ENCODE measurements at regions not wholly inside any gene's neighbourhood (a gene's known extent, or its start where the extent isn't known, plus 50 kb on each side); places are given as distances from the start of the nearest gene placed in this dataset.
"Not testable (repeated sequence)": the region's sequence is repeated elsewhere in the genome, so short reads cannot be mapped to it uniquely, and the experiment has no call there.

DNA sequence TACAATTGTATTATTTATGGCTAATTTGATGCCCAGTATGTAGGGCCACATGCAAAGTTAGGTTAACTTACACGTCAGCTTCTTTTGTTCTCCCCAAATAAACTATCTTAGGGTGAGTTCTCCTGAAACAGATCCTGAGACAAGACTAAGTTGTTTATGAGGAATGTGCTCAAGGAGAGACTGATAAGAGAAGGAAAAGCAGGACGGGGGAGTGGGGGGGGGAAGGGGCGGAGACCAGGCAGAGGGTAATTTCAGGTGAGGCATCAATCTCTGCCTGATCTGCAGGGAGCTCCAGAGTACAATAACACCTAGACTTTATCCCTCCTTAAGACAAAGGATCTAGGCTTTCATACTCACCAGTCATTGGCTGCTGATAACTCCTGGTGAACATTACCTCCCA lies 220.6 kb upstream of the BTBD3 start:
- no peak overlapping the region for H3K9ac ChIP-seq (ENCODE audit: low read depth, low read length)
- H3K4me3 ChIP-seq (ENCODE audit: low read depth, low read length) = no peak overlapping the region
- H3K9me3 ChIP-seq (ENCODE audit: control insufficient read depth, insufficient read depth, low read length) = no peaks in the 10 kb centered on the region
- no peaks in the 10 kb centered on the region for H3K36me3 ChIP-seq (ENCODE audit: control insufficient read depth, insufficient read depth, low read length)
- no peaks in the 10 kb centered on the region for H3K27me3 ChIP-seq (ENCODE audit: control insufficient read depth, insufficient read depth, low read length)
- no peaks in the 10 kb centered on the region for H3K4me1 ChIP-seq (ENCODE audit: control insufficient read depth, insufficient read depth, low read length)

DNA sequence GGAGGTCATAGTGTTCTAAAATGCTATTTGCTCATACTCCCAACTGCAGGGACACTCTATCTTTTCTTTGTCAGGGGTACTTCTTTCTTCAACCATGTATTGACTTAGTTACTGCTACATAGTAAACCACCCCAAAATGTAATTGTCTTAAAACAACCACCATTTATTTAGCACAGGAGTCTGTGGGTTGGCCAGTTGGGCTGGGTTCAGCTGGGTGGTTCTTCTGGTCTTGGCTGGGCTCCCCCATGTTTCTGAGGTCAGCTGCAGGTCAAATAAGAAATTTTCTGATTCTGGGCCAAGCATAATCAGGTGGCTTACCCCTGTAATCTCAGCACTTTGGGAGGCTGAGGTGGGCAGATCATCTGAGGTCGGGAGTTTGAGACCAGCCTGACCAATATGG lies 220.0 kb upstream of the BTBD3 start:
- Histone ChIP-seq H3K9me3 (ENCODE audit: control insufficient read depth, insufficient read depth, low read length) (no peaks in the 10 kb centered on the region), H3K27me3 (ENCODE audit: control insufficient read depth, insufficient read depth, low read length) (no peaks in the 10 kb centered on the region)

DNA sequence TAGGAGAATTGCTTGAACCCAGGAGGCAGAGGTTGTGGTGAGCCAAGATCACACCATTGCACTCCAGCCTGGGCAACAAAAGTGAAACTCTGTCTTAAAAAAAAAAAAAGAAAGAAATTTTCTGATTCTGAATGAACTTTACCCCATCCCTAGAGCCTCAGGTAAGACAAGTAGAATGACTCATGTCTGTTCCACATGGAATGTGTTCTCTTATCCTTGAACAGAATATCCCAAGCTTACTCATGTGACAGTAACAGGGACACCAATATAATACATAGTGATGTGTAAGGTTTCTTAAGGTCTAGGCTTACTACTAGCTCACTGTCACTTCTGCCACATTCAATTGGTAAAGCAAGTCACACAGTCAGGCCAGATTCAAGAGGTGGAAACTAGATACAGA lies 219.6 kb upstream of the BTBD3 start:
- H3K9me3 ChIP-seq (ENCODE audit: control insufficient read depth, insufficient read depth, low read length) = no peaks in the 10 kb centered on the region
- no peaks in the 10 kb centered on the region for H3K4me1 ChIP-seq (ENCODE audit: control insufficient read depth, insufficient read depth, low read length)
- H3K36me3 ChIP-seq (ENCODE audit: control insufficient read depth, insufficient read depth, low read length) = no peaks in the 10 kb centered on the region
- H3K9ac ChIP-seq (ENCODE audit: low read depth, low read length) = no peak overlapping the region
- H3K27me3 ChIP-seq (ENCODE audit: control insufficient read depth, insufficient read depth, low read length) = no peaks in the 10 kb centered on the region
- no peak overlapping the region for H3K4me3 ChIP-seq (ENCODE audit: low read depth, low read length)

More for the DNA sequence above, 220.0 kb upstream of the BTBD3 start:
- no peaks in the 10 kb centered on the region for H3K4me1 ChIP-seq (ENCODE audit: control insufficient read depth, insufficient read depth, low read length)
- H3K36me3 ChIP-seq (ENCODE audit: control insufficient read depth, insufficient read depth, low read length) = no peaks in the 10 kb centered on the region
- H3K4me3 ChIP-seq (ENCODE audit: low read depth, low read length) = no peak overlapping the region
- no peak overlapping the region for H3K9ac ChIP-seq (ENCODE audit: low read depth, low read length)

DNA sequence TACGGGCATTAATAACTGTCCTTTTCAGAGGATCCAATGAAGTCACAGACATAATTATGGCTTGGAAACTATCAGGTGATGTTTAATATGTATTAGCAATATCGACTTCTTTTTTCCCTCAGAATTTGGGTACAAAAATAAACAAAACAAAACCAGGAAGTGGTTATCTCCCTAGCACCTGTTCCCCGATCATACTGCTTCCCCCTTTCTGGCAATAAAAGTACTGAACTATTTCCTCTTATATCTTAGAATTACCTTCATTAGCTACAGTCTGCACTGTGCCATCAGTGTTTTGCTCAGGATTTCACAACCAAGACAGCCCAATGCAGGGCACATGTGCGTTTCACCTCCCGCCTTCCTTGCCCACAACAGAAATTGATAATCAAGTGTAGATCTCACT lies 216.9 kb upstream of the BTBD3 start:
- H3K9me3 ChIP-seq (ENCODE audit: control insufficient read depth, insufficient read depth, low read length) = no peaks in the 10 kb centered on the region
- H3K4me1 ChIP-seq (ENCODE audit: control insufficient read depth, insufficient read depth, low read length) = no peaks in the 10 kb centered on the region
- H3K9ac ChIP-seq (ENCODE audit: low read depth, low read length) = no peak overlapping the region
- no peak overlapping the region for H3K4me3 ChIP-seq (ENCODE audit: low read depth, low read length)
- no peaks in the 10 kb centered on the region for H3K36me3 ChIP-seq (ENCODE audit: control insufficient read depth, insufficient read depth, low read length)
- no peaks in the 10 kb centered on the region for H3K27me3 ChIP-seq (ENCODE audit: control insufficient read depth, insufficient read depth, low read length)

DNA sequence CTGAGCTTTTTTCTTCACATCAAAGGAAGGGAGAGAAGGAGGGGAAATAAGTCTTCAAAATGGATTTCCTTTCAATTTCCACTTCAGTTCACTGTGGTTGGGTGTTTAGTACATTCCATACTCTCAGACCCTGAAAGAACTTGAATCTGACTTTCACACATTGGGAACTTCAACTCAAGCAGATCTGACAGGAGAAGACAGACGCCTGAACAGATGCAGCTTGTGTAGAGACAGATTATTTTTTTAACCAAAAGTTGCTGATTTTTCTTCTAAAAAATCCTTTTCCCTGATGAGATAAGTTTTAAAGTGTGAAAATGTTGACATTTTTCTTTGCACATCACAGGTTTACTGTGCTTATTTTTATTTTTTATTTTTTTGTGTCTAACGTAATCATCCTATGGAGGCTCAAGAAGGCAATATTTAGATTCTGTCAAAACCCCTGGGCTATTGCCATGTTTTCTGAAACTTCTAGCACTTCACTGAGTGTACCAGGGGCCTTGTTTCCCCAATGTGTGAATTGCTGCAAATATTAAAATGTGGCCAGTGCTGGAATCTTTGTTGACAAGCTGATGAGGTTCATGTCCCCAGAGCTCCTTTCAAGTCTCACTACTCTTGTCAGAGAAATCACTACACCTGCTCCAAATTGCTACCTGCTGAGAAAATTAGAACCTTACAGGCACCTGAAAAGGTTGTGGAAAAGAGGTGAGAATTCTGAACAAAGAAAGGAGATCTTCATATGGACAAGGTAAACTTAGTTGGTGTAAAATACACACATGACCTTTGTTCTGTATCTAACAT lies 214.8 kb upstream of the BTBD3 start:
- no peak overlapping the region for H3K9ac ChIP-seq (ENCODE audit: low read depth, low read length)
- no peak overlapping the region for H3K4me3 ChIP-seq (ENCODE audit: low read depth, low read length)
- no peaks in the 10 kb centered on the region for H3K36me3 ChIP-seq (ENCODE audit: control insufficient read depth, insufficient read depth, low read length)
- no peaks in the 10 kb centered on the region for H3K4me1 ChIP-seq (ENCODE audit: control insufficient read depth, insufficient read depth, low read length)
- H3K27me3 ChIP-seq (ENCODE audit: control insufficient read depth, insufficient read depth, low read length) = no peaks in the 10 kb centered on the region
- H3K9me3 ChIP-seq (ENCODE audit: control insufficient read depth, insufficient read depth, low read length) = no peaks in the 10 kb centered on the region

DNA sequence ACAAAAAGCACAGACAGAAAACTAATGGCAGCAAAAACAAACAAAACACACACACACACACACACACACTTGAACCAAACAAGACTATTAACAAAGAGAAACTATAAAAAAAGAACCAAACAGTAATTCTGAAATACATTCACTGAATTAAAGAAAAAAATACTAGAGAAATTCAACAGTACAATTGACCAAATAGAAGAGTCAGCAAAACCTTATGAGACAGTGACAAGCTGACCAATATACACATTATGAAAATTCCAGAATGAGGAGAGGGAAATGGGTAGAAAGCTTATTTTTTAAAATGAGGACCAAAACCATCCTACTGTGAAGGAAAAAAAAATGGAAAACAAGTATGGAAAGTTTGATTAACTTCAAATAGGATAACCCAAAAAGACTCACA lies 212.2 kb upstream of the BTBD3 start:
- Histone ChIP-seq H3K9ac (ENCODE audit: low read depth, low read length) (no peak overlapping the region), H3K36me3 (ENCODE audit: control insufficient read depth, insufficient read depth, low read length) (no peaks in the 10 kb centered on the region), H3K9me3 (ENCODE audit: control insufficient read depth, insufficient read depth, low read length) (no peaks in the 10 kb centered on the region), H3K27me3 (ENCODE audit: control insufficient read depth, insufficient read depth, low read length) (no peaks in the 10 kb centered on the region), H3K4me1 (ENCODE audit: control insufficient read depth, insufficient read depth, low read length) (no peaks in the 10 kb centered on the region), H3K4me3 (ENCODE audit: low read depth, low read length) (no peak overlapping the region)

DNA sequence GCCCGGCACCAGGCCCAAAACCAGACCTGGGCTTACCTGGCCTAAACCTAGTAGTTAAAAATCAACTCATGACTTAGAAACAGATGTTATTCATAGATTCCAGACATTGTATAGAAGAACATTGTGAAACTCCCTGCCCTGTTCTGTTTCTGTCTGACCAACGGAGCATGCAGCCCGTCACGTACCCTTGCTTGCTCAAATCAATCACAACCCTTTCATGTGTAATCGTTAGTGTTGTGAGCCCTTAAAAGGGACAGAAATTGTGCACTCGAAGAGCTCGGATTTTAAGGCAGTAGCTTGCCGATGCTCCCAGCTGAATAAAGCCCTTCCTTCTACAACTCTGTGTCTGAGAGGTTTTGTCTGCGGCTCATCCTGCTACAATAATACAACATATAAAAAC lies 209.5 kb upstream of the BTBD3 start:
- H3K9ac ChIP-seq (ENCODE audit: low read depth, low read length); H3K4me1 ChIP-seq (ENCODE audit: control insufficient read depth, insufficient read depth, low read length); H3K9me3 ChIP-seq (ENCODE audit: control insufficient read depth, insufficient read depth, low read length); H3K36me3 ChIP-seq (ENCODE audit: control insufficient read depth, insufficient read depth, low read length); H3K27me3 ChIP-seq (ENCODE audit: control insufficient read depth, insufficient read depth, low read length); H3K4me3 ChIP-seq (ENCODE audit: low read depth, low read length): not testable (repeated sequence)

DNA sequence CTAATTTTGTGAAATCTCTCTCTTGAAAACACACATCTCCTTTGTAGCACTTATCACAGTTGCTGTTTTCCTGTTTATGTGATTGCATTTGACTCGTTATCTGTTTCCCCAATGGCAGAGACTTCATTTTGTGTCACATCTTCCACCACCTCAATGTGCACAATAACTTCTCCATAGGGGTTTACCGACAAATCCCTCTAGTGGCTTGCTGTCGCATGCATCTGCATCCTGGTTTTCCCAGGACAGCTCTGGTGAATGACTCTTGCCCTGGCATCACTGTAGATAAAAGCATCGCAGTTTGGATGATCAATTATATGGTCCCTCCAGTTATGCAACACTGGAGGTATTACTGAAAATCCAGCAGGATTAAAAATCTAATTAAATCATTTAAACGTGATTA lies 206.5 kb upstream of the BTBD3 start:
- Histone ChIP-seq H3K9me3 (ENCODE audit: control insufficient read depth, insufficient read depth, low read length) (no peaks in the 10 kb centered on the region), H3K9ac (ENCODE audit: low read depth, low read length) (no peak overlapping the region), H3K4me3 (ENCODE audit: low read depth, low read length) (no peak overlapping the region), H3K27me3 (ENCODE audit: control insufficient read depth, insufficient read depth, low read length) (no peaks in the 10 kb centered on the region), H3K36me3 (ENCODE audit: control insufficient read depth, insufficient read depth, low read length) (no peaks in the 10 kb centered on the region), H3K4me1 (ENCODE audit: control insufficient read depth, insufficient read depth, low read length) (no peaks in the 10 kb centered on the region)

DNA sequence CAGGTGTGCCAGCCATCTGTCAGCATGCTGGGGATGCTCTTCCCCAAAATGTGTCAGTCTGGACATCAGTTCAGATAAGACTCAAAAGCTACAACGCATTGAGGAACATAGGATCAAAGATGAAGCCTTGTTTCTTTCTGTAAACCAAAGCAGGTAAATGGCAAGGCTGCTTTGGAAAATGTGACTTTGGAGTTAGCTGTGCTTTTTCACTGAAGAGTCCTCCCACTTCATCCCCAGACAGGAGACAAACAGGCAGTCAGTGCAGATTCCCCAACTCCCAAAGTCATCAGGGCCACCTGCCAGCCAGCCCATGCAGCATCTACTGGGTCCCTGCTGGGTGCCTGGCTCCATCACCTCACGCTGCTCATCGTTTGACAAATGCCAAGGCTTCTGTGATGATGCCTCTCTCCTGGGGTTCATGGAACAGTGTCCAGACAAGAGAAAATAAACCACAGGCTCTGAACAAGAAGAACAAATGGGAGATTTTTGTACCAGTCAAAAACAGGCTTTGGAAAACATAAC lies 205.0 kb upstream of the BTBD3 start:
- no peaks in the 10 kb centered on the region for H3K27me3 ChIP-seq (ENCODE audit: control insufficient read depth, insufficient read depth, low read length)
- H3K36me3 ChIP-seq (ENCODE audit: control insufficient read depth, insufficient read depth, low read length) = no peaks in the 10 kb centered on the region
- no peak overlapping the region for H3K4me3 ChIP-seq (ENCODE audit: low read depth, low read length)
- H3K9ac ChIP-seq (ENCODE audit: low read depth, low read length) = no peak overlapping the region
- peaks cover 3% of the 10 kb centered on the region for H3K4me1 ChIP-seq (ENCODE audit: control insufficient read depth, insufficient read depth, low read length)
- H3K9me3 ChIP-seq (ENCODE audit: control insufficient read depth, insufficient read depth, low read length) = no peaks in the 10 kb centered on the region

DNA sequence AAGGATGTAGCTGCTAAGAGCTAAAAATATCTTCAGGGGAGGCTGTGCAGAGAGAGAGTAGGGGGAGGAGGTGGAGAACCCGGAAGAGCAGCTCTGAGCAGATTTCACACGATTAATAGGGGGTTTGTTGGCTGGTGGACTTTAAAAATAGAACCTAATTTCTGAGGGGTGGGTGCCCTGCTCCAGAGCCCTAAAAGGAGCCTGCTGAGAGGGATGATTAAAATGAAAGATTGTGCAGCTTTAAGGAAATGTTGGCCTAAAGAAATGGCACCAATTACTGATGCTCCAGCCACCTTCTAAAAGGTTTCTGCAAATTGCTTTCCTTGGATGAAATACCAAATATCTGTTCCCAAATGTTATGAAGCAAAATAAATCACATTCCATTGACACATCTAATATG lies 202.8 kb upstream of the BTBD3 start:
- H3K27me3 ChIP-seq (ENCODE audit: control insufficient read depth, insufficient read depth, low read length) = no peaks in the 10 kb centered on the region
- no peak overlapping the region for H3K9ac ChIP-seq (ENCODE audit: low read depth, low read length)
- H3K9me3 ChIP-seq (ENCODE audit: control insufficient read depth, insufficient read depth, low read length) = no peaks in the 10 kb centered on the region
- H3K4me3 ChIP-seq (ENCODE audit: low read depth, low read length) = no peak overlapping the region
- H3K36me3 ChIP-seq (ENCODE audit: control insufficient read depth, insufficient read depth, low read length) = no peaks in the 10 kb centered on the region
- H3K4me1 ChIP-seq (ENCODE audit: control insufficient read depth, insufficient read depth, low read length) = peaks cover 20% of the 10 kb centered on the region

DNA sequence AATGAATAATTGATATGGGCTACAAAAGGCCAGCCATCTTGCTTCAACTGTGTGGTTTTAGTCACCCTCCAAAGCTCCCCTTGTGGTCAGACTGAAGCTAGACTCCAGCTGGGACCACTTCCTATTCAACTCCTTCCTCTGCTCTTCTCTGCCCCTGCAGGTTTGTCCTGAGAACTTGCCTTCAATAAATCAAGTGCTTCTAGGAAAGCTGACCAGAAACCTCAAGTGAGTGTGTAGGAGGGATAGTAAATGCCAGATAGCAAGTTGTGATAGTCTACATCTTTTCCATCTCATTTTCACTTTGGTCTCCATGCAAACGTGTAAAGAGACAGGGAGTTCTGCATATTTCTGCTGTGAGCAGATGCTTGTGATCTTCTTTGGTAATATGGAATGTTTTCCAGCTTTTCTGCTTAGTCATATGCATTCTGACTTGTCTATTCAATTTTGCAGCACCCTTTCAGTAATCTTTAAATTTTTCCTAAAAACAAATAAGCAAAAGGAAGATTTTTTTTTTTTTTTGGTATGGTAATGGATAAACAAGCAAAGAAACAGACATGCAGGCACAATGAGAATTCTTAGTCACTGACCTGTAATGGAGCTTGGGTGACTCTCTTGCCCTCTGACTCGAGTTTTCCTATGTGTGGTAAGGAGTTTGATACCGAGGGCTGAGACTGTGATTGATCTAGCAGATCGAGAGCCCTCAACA lies 201.3 kb upstream of the BTBD3 start:
- H3K27me3 ChIP-seq (ENCODE audit: control insufficient read depth, insufficient read depth, low read length) = no peaks in the 10 kb centered on the region
- no peak overlapping the region for H3K4me3 ChIP-seq (ENCODE audit: low read depth, low read length)
- H3K9me3 ChIP-seq (ENCODE audit: control insufficient read depth, insufficient read depth, low read length) = no peaks in the 10 kb centered on the region
- H3K9ac ChIP-seq (ENCODE audit: low read depth, low read length) = no peak overlapping the region
- H3K36me3 ChIP-seq (ENCODE audit: control insufficient read depth, insufficient read depth, low read length) = no peaks in the 10 kb centered on the region
- H3K4me1 ChIP-seq (ENCODE audit: control insufficient read depth, insufficient read depth, low read length) = peaks cover 23% of the 10 kb centered on the region

DNA sequence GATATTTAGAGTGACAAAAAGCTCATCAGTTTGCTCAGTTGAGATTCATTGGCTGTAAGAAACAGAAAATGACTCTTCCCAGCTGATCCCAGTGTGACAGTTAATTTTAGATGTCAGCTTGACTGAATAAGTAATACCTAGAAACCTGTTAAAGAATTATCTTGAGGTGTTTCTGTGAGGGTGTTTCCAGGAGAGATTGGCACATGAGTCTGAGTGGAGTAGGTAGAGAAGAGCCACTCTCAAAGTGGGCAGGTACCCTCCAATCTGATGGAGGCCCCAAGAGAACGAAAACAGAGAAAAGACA lies 200.8 kb upstream of the BTBD3 start:
- Histone ChIP-seq H3K9ac (ENCODE audit: low read depth, low read length) (no peak overlapping the region), H3K4me1 (ENCODE audit: control insufficient read depth, insufficient read depth, low read length) (peaks cover 23% of the 10 kb centered on the region), H3K9me3 (ENCODE audit: control insufficient read depth, insufficient read depth, low read length) (no peaks in the 10 kb centered on the region), H3K27me3 (ENCODE audit: control insufficient read depth, insufficient read depth, low read length) (no peaks in the 10 kb centered on the region), H3K36me3 (ENCODE audit: control insufficient read depth, insufficient read depth, low read length) (no peaks in the 10 kb centered on the region), H3K4me3 (ENCODE audit: low read depth, low read length) (no peak overlapping the region)
